HG03159 (cell line): ENCODE measurements at regions not wholly inside any gene's neighbourhood (a gene's known extent, or its start where the extent isn't known, plus 50 kb on each side); places are given as distances from the start of the nearest gene placed in this dataset.
"Not testable (repeated sequence)": the region's sequence is repeated elsewhere in the genome, so short reads cannot be mapped to it uniquely, and the experiment has no call there.

Experiments used
- ATAC-seq: cut with Tn5 transposase; IDR thresholded peaks from one replicate; pipeline ENCODE4 v1.9.1; 2021; ENCODE audit warnings: mild to moderate bottlenecking, moderate library complexity; ENCODE audit not compliant: unreplicated experiment

DNA sequence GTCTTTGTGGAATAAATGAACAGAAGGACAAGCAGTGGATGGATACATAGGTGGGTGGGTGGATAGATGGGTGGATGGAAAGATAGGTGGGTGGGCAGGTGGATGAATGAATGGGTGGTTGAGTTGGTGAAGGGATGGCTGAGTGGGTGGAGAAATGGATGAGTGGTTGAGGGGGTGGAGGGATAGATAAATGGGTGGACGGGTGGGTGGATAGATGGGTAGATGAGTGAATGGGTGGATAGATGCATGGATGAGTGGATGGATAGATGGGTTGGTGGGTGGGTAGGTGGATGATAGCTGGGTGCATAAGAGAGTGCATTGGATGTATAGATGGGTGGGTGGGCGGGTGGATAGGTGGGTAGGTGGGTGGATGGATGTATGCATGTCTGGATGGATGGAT lies 63.5 kb downstream of the UNC93B1 start:
- not testable (repeated sequence) for ATAC-seq

- ATAC-seq: not testable (repeated sequence)
Observed at GRCh38 chr11:67938964-67939363, 64.9 kb downstream of the UNC93B1 start.

- ATAC-seq: not testable (repeated sequence)
Observed at GRCh38 chr11:67938371-67938770, 65.5 kb downstream of the UNC93B1 start.

DNA sequence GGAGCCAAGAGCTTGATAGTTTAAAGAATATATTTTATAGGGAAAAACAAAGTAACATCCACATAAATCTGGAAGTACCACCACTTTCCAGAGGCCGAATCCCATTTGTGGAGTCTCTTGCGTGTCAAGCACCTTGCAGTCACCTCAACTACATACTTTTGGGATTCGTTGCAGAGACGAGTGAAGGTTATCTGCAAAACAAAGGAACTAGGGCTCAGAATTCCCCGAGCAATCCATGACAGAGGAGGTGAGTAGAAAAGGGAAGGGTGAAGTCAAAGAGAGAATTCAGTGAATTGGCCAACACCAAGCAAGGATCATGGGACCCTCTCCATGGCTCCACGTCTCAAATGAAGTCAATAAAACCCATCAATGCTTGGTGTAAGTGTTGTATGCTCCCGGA lies 80.3 kb downstream of the UNC93B1 start:
- ATAC-seq: not testable (repeated sequence)

- ATAC-seq: not testable (repeated sequence)
Observed at GRCh38 chr11:67920546-67920945, 83.4 kb downstream of the UNC93B1 start.

- not testable (repeated sequence) for ATAC-seq
Observed at GRCh38 chr11:67912184-67912583, 91.7 kb downstream of the UNC93B1 start.

DNA sequence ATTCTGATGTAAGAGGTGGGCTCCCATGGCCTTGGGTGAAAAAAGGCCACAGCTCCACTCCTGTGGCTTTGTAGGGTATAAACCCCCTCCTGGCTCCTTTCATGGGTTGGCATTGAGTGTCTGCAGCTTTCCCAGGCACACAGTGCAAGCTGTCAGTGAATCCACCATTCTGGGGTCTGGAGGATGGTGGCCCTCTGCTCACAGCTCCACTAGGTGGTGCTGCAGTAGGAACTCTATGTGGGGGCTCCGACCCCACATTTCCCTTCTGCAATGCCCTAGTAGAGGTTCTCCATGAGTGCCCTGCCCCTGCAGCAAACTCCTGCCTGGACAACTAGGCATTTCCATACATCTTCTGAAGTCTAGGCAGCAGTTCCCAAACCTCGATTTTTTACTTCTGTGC lies 92.7 kb downstream of the UNC93B1 start:
- not testable (repeated sequence) for ATAC-seq

DNA sequence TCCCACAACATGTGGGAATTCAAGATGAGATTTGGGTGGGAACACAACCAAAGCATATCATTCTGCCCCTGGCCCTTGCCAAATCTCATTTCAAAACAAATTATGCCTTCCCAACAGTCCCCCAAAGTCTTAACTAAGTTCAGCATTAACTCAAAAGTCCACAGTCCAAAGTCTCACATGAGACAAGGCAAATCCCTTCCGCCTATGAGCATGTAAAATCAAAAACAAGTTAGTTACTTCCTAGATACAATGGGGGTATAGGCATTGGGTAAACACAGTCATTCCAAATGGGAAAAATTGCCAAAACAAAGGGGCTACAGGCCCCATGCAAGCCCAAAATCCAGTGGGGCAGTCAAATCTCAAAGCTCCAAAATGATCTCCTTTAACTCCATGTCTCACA lies 93.1 kb downstream of the UNC93B1 start:
- ATAC-seq: not testable (repeated sequence)

DNA sequence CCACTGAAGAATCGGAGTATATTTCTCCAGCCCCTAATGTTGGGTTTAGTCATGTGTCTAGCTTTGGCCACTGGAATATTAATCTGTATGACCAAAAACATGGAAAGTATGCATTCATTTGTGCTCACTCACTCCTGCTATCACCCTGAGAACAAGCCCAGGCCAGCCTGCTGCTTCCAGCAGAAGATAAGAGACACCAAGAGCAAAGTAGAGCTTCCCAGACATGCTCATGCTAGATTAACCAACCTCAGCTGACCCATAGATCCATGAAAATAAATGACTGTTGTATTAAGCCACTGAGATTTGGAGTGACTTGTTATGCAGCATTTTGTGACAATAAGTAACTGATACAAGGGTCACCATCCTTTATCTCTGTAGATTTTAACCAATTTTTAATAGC lies 96.9 kb downstream of the UNC93B1 start:
- not testable (repeated sequence) for ATAC-seq

- ATAC-seq: not testable (repeated sequence)
Observed at GRCh38 chr11:67899462-67899861, 104.4 kb downstream of the UNC93B1 start.

DNA sequence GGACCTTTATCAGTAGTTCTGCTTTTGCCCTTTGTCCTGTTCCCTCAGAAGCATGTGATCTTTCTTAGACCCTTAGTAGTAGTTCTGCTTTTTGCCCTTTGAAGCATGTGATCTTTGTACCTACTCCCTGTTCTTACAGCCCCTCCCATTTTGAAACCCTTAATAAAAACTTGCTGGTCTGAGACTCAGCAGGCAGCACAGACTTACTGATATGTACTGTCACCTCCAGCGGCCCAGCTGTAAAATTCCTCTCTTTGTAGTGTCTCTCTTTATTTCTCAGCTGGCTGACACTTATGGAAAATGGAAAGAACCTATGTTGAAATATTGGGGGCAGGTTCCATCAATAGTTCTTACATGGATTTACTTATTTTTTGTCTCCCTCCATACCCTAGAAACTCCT lies 110.4 kb downstream of the UNC93B1 start:
- ATAC-seq: not testable (repeated sequence)

DNA sequence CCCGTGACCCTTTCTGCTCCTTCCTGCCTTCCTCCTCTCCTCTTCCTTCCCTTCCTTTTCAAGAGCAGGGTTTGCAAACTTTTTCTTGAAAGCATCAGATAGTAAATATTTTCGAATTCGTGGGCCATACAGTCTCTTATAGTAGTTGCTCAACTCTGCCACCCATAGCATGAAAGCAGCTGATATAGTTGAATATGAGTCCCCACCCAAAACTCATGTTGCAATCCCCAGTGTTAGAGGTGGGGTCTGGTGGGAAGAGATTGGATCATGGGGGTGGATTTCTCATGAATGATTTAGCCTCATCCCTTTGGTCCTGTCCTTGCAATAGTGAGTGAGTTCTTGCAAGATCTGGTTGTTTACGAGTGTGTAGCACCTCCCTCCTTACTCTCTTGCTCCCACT lies 114.3 kb downstream of the UNC93B1 start:
- not testable (repeated sequence) for ATAC-seq

- not testable (repeated sequence) for ATAC-seq
Observed at GRCh38 chr11:67888056-67888455, 115.8 kb downstream of the UNC93B1 start.

GRCh38 chr11:67886672-67887071 lies 117.2 kb downstream of the UNC93B1 start:
- ATAC-seq: not testable (repeated sequence)

DNA sequence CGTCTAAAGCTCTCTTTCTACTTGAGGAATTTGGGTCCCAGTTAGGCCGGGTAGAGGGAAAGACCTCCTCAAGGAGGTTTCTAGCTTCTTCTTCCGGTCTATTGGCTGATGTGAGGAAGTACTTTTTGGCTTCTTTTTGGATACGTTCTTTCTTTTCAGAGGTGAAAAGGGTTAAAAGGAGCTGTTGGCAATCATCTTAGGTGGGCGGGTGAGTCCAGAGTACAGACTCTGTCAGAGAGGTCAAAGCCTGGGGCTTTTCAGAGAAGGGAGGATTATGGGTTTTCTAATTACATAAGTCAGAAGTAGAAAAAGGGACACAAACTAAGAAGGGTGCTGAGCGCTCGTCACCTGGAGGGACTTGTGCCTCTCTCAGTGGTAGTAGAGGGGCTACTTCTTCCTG lies 117.7 kb downstream of the UNC93B1 start:
- not testable (repeated sequence) for ATAC-seq

DNA sequence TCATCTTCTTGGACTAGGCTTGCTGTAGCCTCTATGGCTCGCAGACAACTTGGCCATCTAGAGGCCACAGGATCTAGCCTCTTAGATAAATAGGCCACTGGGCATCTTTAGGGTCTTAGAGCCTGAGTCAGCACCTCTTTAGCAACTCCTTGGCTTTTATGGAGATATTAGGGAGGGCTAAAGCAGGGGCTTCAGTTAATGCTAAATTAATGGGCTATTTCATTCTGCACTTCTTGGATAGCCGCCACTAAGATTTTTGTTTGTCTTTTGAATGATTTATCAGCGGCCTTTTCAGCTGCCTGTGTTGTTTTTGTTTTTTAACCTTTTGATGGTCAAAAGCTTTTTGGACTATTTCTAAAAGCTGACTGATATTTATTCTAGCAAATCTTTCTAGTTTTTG lies 118.3 kb downstream of the UNC93B1 start:
- not testable (repeated sequence) for ATAC-seq

- not testable (repeated sequence) for ATAC-seq
Observed at GRCh38 chr11:67884761-67885558, 118.9 kb downstream of the UNC93B1 start.

DNA sequence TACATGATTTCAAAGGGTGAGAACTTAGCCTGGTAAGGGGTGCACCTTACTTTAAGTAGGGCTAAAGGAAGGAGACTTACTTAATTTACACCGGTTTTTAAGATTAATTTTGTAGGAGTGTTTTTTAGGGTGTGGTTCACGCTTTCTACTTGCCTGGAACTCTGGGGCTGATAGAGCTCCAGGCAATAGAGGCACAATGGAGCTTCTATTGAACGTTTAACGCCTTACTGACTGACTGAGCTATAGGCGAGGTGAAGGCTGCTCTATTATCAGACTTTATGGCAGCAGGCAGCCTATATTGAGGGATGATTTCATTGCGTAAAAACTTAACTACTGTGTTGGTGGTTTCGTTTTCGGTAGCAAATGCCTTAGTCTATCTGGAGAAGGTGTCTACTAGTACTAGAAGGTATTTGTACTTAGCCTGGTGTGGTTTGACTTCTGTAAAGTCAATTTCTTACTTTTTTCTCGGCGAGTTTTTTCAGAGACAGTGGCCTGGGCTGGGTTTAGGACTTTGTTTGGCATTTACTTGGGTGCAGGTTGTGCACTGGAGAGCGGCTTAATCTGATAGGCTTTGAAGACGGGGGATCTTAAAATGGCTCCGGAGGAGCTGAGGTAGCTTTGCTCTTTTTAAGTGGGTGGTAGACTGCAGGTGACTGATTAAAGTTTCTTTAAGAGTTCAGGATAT lies 119.7 kb downstream of the UNC93B1 start:
- ATAC-seq: not testable (repeated sequence)

GRCh38 chr11:67882304-67882703 lies 121.6 kb downstream of the UNC93B1 start:
- not testable (repeated sequence) for ATAC-seq

DNA sequence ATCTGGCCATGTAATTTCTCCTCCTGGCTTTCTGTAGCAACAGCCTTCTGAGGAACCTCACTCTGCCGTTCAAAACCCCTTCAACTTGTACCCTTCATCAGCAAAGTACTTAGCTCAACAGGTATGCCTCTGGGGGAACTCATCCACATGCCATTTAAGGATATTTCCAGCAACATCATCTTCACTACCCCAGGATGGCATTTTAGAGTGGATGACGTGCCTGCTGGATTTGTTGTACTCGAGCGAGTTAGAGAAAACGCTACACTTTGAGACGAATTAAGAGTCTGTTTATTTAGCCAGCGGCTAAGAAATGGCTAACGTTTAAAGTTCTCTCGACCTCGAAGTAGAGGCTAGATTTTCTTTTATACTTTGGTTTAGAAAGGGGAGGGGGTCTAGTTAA lies 122.1 kb downstream of the UNC93B1 start:
- not testable (repeated sequence) for ATAC-seq

- not testable (repeated sequence) for ATAC-seq
Observed at GRCh38 chr11:67880594-67881196, 123.2 kb downstream of the UNC93B1 start.

DNA sequence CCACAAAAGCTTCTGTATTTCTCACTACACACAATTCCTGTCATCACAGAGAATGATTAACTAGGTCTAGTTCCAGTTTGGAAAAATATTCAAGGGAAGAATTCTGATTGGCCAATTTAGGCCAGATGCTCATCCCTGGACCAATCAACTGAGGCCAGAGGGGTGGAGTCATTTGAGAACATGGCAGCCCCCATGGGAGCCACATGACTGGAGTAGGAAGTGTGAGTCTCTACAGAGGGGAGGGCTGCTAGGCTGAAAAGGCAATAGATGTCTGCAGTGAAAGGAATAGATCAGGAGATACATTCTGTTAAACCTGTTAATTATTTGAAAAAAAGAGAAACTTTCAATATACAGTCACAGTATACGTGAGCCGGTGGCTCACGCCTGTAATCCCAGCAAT lies 125.2 kb downstream of the UNC93B1 start:
- not testable (repeated sequence) for ATAC-seq
